A549 (cell line): ENCODE measurements at regions not wholly inside any gene's neighbourhood (a gene's known extent, or its start where the extent isn't known, plus 50 kb on each side); places are given as distances from the start of the nearest gene placed in this dataset.
A peak's percentile ranks its signal among the peaks of the same experiment; 100 is the strongest.

Experiments
- ATAC-seq, 2 experiments: fragments of 200-7000 bp in 1 of 2; fragments of >200 bp in 1 of 2; cut with Nextera tagmentation in 1 of 2; cut with Tn5 transposase in 1 of 2; 3 replicates each; pipeline versions ENCODE4 v1.8.0 to v1.9.1; 2018 to 2020; ENCODE audit warnings: mild to moderate bottlenecking in 1 of 2, moderate library complexity in 1 of 2
- CTCF ChIA-PET: fragments of 300-600 bp; sonication (Branson Sonifier 250); formaldehyde crosslinking; extraction: SDS; loops from one replicate; lab custom pipeline; 2021; ENCODE audit warnings: antibody characterized with exemption, inconsistent platforms; lab: Yijun Ruan, JAX
- POLR2A ChIA-PET: fragments of 350-600 bp; formaldehyde crosslinking; extraction: SDS; loops from one replicate; lab custom pipeline; 2021; ENCODE audit warnings: antibody characterized with exemption, inconsistent platforms; lab: Yijun Ruan, JAX
- DNase-seq, 2 experiments: peaks; one replicate each; pipeline versions ENCODE4 v3.0.0 to v3.0.0-alpha.2; 2011 to 2016; ENCODE audit warnings: low read depth in 1 of 2, low spot score in 1 of 2
- FAIRE-seq: peaks from 2 replicates; lab custom pipeline; 2011; peaks lifted over from hg19 to GRCh38; lab: Jason Lieb, UNC
- H3K27ac ChIP-seq, 2 experiments: fragments of >200 bp; sonication (Bioruptor Twin); formaldehyde crosslinking; 3 replicates each; pipeline ENCODE4 v1.5.1; 2016 to 2017
- H3K4me1 ChIP-seq: fragments of >200 bp; sonication (Bioruptor Twin); formaldehyde crosslinking; 3 replicates; pipeline ENCODE4 v1.6.1; 2016
- H3K4me2 ChIP-seq: fragments of >200 bp; sonication (Bioruptor Twin); formaldehyde crosslinking; 3 replicates; pipeline ENCODE4 v1.6.1; 2016
- H3K4me3 ChIP-seq: fragments of >200 bp; sonication (Bioruptor Twin); formaldehyde crosslinking; 3 replicates; pipeline ENCODE4 v1.5.1; 2016
- H3K9me3 ChIP-seq: fragments of >200 bp; sonication (Bioruptor Twin); formaldehyde crosslinking; 3 replicates; pipeline ENCODE4 v1.6.1; 2016
- CBX8 ChIP-seq: fragments of 200-600 bp; sonication (generic); IDR thresholded peaks from 2 replicates; pipeline ENCODE4 v1.6.1; 2016
- CEBPB ChIP-seq, 2 experiments: fragments of >200 bp in 1 of 2; sonication (Bioruptor Twin) in 1 of 2; formaldehyde crosslinking in 1 of 2; IDR thresholded peaks; 2 replicates each; pipeline ENCODE4 v1.6.1; 2012 to 2016
- CHD2 ChIP-seq: fragments of 150-350 bp; IDR thresholded peaks from 2 replicates; pipeline ENCODE4 v1.6.1; 2014; ENCODE audit warnings: low read length; ENCODE audit not compliant: partially characterized antibody
- CHD4 ChIP-seq: fragments of 200-600 bp; sonication (generic); IDR thresholded peaks from 2 replicates; pipeline ENCODE4 v1.6.1; 2016; ENCODE audit warnings: antibody characterized with exemption, mild to moderate bottlenecking, borderline replicate concordance
- FOXS1 ChIP-seq: fragments of 250-450 bp; sonication (Bioruptor Pico); IDR thresholded peaks from 2 replicates; pipeline ENCODE4 v1.5.0; 2020; ENCODE audit warnings: mild to moderate bottlenecking, moderate library complexity
- HDAC2 ChIP-seq: fragments of 200-600 bp; sonication (generic); IDR thresholded peaks from 2 replicates; pipeline ENCODE4 v1.6.1; 2016
- HEYL ChIP-seq: fragments of 250-450 bp; sonication (Bioruptor Pico); IDR thresholded peaks from 2 replicates; pipeline ENCODE4 v1.8.0; 2021; ENCODE audit warnings: mild to moderate bottlenecking, moderate library complexity
- HOXB13 ChIP-seq: fragments of 250-450 bp; sonication (Bioruptor Pico); IDR thresholded peaks from 2 replicates; pipeline ENCODE4 v1.5.0; 2020; ENCODE audit warnings: low read depth, mild to moderate bottlenecking, moderate library complexity
- JUN ChIP-seq, 2 experiments: fragments of >200 bp; sonication (Bioruptor Twin); formaldehyde crosslinking; IDR thresholded peaks; 2 replicates in 1 of 2; 3 replicates in 1 of 2; pipeline ENCODE4 v1.6.1; 2016 to 2017
- MAZ ChIP-seq: fragments of 150-350 bp; IDR thresholded peaks from 2 replicates; pipeline ENCODE4 v1.6.1; 2014; ENCODE audit warnings: antibody characterized with exemption, low read depth, low read length, borderline replicate concordance
- NFE2L2 ChIP-seq: fragments of 150-350 bp; conservative IDR thresholded peaks from 2 replicates; pipeline ENCODE4 v1.6.1; 2014; ENCODE audit warnings: low read length
- RAD21 ChIP-seq, 2 experiments: fragments of >200 bp in 1 of 2; sonication (Bioruptor Twin) in 1 of 2; formaldehyde crosslinking in 1 of 2; IDR thresholded peaks in 1 of 2; conservative IDR thresholded peaks in 1 of 2; 2 replicates in 1 of 2; 3 replicates in 1 of 2; pipeline ENCODE4 v1.6.1; 2012 to 2018; ENCODE audit warnings: inconsistent platforms in 1 of 2
- RARB ChIP-seq: fragments of 250-450 bp; sonication (Bioruptor Pico); IDR thresholded peaks from 2 replicates; pipeline ENCODE4 v1.8.0; 2021; ENCODE audit warnings: mild to moderate bottlenecking, moderate library complexity
- RFX5 ChIP-seq: fragments of 450-650 bp; IDR thresholded peaks from 2 replicates; pipeline ENCODE4 v1.7.1; 2014; ENCODE audit warnings: antibody characterized with exemption, mild to moderate bottlenecking, moderate library complexity
- RNF2 ChIP-seq: fragments of 200-600 bp; sonication (generic); IDR thresholded peaks from 2 replicates; pipeline ENCODE4 v1.6.1; 2016; ENCODE audit warnings: low read depth, mild to moderate bottlenecking, antibody characterized with exemption, moderate library complexity, borderline replicate concordance
- SMC3 ChIP-seq: fragments of >200 bp; sonication (Bioruptor Twin); formaldehyde crosslinking; IDR thresholded peaks from 3 replicates; pipeline ENCODE4 v1.6.1; 2018; ENCODE audit warnings: inconsistent platforms
- ZC3H11A ChIP-seq: fragments of 450-650 bp; IDR thresholded peaks from 2 replicates; pipeline ENCODE4 v1.6.1; 2014; ENCODE audit warnings: antibody characterized with exemption, mild to moderate bottlenecking
- ZFP36 ChIP-seq: fragments of 450-650 bp; IDR thresholded peaks from 2 replicates; pipeline ENCODE4 v1.6.1; 2014; ENCODE audit warnings: borderline replicate concordance; ENCODE audit not compliant: partially characterized antibody
- WGBS: methylation state at CpG from one replicate; pipeline ENCODE4 v1.1.6; 2017; ENCODE audit errors: missing lambda C conversion rate; 5-methylcytosine and 5-hydroxymethylcytosine counted together
- TF ChIP-seq, protein P1 (sequence below): fragments of 450-650 bp; IDR thresholded peaks from 2 replicates; pipeline ENCODE4 v1.6.1; 2014; ENCODE audit warnings: antibody characterized with exemption
- TF ChIP-seq, protein P2 (sequence below): IDR thresholded peaks from 2 replicates; pipeline ENCODE4 v1.6.1; 2012
- TF ChIP-seq, protein P3 (sequence below): IDR thresholded peaks from 2 replicates; pipeline ENCODE4 v1.6.1; 2012
- TF ChIP-seq, protein P4 (sequence below): fragments of >200 bp; sonication (Bioruptor Twin); formaldehyde crosslinking; IDR thresholded peaks from 3 replicates; pipeline ENCODE4 v1.6.1; 2016
- TF ChIP-seq, protein P5 (sequence below): fragments of >200 bp; sonication (Bioruptor Twin); formaldehyde crosslinking; IDR thresholded peaks from 2 replicates; pipeline ENCODE4 v1.6.1; 2016
- TF ChIP-seq, protein P6 (sequence below): fragments of >200 bp; sonication (Bioruptor Twin); formaldehyde crosslinking; IDR thresholded peaks from 3 replicates; pipeline ENCODE4 v1.5.1; 2016
- TF ChIP-seq, protein P7 (sequence below): fragments of 150-350 bp; IDR thresholded peaks from 2 replicates; pipeline ENCODE4 v1.6.1; 2014; ENCODE audit warnings: low read depth, mild to moderate bottlenecking, low read length

DNA sequence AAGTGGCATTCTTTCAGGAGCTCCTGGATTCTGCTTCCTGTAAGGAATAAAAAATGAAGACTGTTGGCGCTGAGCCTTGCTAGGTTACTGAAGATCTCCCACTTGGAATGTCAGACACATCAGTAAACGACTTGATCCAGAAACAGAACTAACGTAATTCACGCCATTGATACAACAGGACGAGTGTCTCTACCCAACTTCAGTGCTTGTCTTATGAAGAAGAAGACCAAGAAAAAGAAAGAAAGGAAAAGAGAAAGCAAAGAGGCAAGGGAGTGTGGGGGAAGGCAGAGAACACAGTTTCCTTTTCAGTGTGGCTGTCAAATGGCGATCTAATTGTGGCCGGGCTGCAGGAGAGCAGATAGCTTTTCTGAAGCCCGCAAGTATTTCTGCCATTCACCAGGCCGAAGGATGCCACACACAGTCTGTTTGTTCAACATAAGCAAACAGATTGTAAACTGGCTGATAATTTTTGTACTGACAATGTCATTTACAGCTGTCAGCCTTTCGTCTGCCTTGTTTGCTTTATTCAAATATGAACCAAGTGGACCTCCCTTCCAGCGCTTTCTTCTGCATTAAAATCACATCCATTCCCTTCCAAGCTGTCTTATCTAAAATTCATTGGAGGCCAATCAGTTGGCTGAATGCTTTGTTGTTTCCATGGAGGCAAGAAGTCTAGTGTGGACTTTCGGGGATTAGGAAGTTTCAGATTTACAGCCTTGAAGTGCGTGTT lies 180.6 kb downstream of the FOXA2 start (continued):
- TF ChIP-seq, protein P1, sequence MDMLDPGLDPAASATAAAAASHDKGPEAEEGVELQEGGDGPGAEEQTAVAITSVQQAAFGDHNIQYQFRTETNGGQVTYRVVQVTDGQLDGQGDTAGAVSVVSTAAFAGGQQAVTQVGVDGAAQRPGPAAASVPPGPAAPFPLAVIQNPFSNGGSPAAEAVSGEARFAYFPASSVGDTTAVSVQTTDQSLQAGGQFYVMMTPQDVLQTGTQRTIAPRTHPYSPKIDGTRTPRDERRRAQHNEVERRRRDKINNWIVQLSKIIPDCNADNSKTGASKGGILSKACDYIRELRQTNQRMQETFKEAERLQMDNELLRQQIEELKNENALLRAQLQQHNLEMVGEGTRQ: no peak
- no peak for TF ChIP-seq HEYL (CRISPR knock-in tag)

DNA sequence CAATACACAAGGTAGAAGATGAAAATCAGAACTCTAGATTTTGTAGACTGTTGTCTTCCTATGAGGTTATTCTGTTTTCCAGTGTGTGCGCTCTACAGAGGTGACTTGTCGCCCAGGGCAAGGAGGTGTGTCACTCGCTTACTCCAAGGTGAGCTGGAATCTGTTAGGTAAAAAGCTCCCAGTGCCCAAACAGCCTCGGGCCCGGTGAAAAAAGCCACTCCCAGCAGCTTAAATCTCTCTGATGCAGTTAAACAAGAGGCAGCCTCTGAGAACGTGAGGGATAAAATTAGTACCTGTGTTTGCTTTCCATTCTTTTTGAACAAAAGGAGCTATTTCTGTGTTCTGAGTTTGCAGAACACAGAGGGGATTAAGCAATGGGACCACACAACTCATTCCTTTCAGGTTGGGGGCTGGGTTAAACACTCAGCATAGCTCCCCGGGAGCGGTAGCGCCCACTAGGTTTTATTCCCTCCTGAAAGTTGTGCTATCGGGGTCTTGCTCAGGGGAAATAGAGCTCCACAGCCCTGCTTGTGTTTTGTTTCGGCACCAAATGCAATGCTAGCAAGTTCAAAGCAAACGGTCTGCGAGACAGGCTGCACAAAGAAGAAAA lies 181.2 kb downstream of the FOXA2 start:
- TF ChIP-seq, protein P2, sequence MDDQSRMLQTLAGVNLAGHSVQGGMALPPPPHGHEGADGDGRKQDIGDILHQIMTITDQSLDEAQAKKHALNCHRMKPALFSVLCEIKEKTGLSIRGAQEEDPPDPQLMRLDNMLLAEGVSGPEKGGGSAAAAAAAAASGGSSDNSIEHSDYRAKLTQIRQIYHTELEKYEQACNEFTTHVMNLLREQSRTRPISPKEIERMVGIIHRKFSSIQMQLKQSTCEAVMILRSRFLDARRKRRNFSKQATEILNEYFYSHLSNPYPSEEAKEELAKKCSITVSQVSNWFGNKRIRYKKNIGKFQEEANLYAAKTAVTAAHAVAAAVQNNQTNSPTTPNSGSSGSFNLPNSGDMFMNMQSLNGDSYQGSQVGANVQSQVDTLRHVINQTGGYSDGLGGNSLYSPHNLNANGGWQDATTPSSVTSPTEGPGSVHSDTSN: no peak
- TF ChIP-seq, protein P3, sequence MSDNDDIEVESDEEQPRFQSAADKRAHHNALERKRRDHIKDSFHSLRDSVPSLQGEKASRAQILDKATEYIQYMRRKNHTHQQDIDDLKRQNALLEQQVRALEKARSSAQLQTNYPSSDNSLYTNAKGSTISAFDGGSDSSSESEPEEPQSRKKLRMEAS: no peak; the same call in none of the 2 replicates
- TF ChIP-seq, protein P4, sequence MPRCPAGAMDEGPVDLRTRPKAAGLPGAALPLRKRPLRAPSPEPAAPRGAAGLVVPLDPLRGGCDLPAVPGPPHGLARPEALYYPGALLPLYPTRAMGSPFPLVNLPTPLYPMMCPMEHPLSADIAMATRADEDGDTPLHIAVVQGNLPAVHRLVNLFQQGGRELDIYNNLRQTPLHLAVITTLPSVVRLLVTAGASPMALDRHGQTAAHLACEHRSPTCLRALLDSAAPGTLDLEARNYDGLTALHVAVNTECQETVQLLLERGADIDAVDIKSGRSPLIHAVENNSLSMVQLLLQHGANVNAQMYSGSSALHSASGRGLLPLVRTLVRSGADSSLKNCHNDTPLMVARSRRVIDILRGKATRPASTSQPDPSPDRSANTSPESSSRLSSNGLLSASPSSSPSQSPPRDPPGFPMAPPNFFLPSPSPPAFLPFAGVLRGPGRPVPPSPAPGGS: no peak
- no peak for TF ChIP-seq CHD4
- TF ChIP-seq CEBPB (IDR thresholded peaks at IDR 0.05): peak; percentile 61 to 90
- no peak for TF ChIP-seq RNF2
- TF ChIP-seq ZFP36: no peak
- peak in 1 of 2 experiments; percentile 22; a peak in 3 of 5 replicates for TF ChIP-seq JUN (IDR thresholded peaks at IDR 0.05)
- TF ChIP-seq, protein P5, sequence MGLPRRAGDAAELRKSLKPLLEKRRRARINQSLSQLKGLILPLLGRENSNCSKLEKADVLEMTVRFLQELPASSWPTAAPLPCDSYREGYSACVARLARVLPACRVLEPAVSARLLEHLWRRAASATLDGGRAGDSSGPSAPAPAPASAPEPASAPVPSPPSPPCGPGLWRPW: no peak
- TF ChIP-seq, protein P6, sequence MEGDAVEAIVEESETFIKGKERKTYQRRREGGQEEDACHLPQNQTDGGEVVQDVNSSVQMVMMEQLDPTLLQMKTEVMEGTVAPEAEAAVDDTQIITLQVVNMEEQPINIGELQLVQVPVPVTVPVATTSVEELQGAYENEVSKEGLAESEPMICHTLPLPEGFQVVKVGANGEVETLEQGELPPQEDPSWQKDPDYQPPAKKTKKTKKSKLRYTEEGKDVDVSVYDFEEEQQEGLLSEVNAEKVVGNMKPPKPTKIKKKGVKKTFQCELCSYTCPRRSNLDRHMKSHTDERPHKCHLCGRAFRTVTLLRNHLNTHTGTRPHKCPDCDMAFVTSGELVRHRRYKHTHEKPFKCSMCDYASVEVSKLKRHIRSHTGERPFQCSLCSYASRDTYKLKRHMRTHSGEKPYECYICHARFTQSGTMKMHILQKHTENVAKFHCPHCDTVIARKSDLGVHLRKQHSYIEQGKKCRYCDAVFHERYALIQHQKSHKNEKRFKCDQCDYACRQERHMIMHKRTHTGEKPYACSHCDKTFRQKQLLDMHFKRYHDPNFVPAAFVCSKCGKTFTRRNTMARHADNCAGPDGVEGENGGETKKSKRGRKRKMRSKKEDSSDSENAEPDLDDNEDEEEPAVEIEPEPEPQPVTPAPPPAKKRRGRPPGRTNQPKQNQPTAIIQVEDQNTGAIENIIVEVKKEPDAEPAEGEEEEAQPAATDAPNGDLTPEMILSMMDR: peak; percentile 31; the same call in 2 of the 3 replicates
- no peak for TF ChIP-seq CBX8
- TF ChIP-seq ZC3H11A: no peak
- TF ChIP-seq RARB (CRISPR knock-in tag): no peak
- no peak for TF ChIP-seq MAZ
- TF ChIP-seq HDAC2: no peak
- TF ChIP-seq, protein P1: no peak
- TF ChIP-seq CHD2: no peak
- TF ChIP-seq FOXS1 (CRISPR knock-in tag): no peak
- no peak; the same call in 2 of the 3 replicates for TF ChIP-seq SMC3
- no peak for TF ChIP-seq RFX5
- TF ChIP-seq HOXB13 (CRISPR knock-in tag): no peak
- TF ChIP-seq NFE2L2: no peak
- TF ChIP-seq, protein P7, sequence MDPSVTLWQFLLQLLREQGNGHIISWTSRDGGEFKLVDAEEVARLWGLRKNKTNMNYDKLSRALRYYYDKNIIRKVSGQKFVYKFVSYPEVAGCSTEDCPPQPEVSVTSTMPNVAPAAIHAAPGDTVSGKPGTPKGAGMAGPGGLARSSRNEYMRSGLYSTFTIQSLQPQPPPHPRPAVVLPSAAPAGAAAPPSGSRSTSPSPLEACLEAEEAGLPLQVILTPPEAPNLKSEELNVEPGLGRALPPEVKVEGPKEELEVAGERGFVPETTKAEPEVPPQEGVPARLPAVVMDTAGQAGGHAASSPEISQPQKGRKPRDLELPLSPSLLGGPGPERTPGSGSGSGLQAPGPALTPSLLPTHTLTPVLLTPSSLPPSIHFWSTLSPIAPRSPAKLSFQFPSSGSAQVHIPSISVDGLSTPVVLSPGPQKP: no peak
- TF ChIP-seq RAD21 (conservative IDR thresholded peaks at IDR 0.05 in 1 of 2, IDR thresholded peaks at IDR 0.05 in 1 of 2): peak; percentile 29 to 34; a peak in 3 of 5 replicates
- Histone ChIP-seq H3K4me3 (peak overlapping the region; percentile 25), H3K4me2 (peak overlapping the region; percentile 83), H3K27ac (peak overlapping the region; percentile 88 to 98), H3K4me1 (peaks cover 59% of the 10 kb centered on the region), H3K9me3 (no peaks in the 10 kb centered on the region)
- 7% methylated on average over 13 of the region's 13 CpGs for WGBS
- ATAC-seq (peak; percentile 48 to 54; a peak in 5 of 6 replicates), DNase-seq (peak in 1 of 2 experiments; percentile 54), FAIRE-seq (peak; percentile 65)
- POLR2A ChIA-PET: interaction anchor here (0.9 to 2.0 kb wide), 11 partner anchors 8 to 183 kb away, joined by 3 to 16 read pairs (median 7); partner anchors contain the start of gene FOXA2
- CTCF ChIA-PET: interaction anchor here (0.8 to 4.5 kb wide), 26 partner anchors 9 to 289 kb away, joined by 3 to 30 read pairs (median 4); no protein-coding TSS in a partner anchor
